K562 (cell line): ENCODE measurements at regions not wholly inside any gene's neighbourhood (a gene's known extent, or its start where the extent isn't known, plus 50 kb on each side); places are given as distances from the start of the nearest gene placed in this dataset.
A peak's percentile ranks its signal among the peaks of the same experiment; 100 is the strongest.

Experiments used
- ATAC-seq: fragments of 200-7000 bp; cut with Tn5 transposase; 3 replicates; pipeline ENCODE4 v1.9.1; 2020; ENCODE audit warnings: moderate library complexity
- BruUV-seq: library from RNA; stranded (reverse); fragments of 400-500 nt; replicated peaks from 2 replicates; lab custom pipeline; 2021; lab: Mats Ljungman, UMichigan
- CTCF ChIA-PET: fragments of 300-600 bp; formaldehyde crosslinking; extraction: SDS; loops from one replicate; lab custom pipeline; 2021; ENCODE audit warnings: low intra/inter-chr PET ratio; lab: Yijun Ruan, JAX
- POLR2A ChIA-PET: fragments of 300-600, 350-650 bp; sonication (Branson Sonifier 250); formaldehyde crosslinking; extraction: SDS; loops from one replicate; lab custom pipeline; 2021; ENCODE audit warnings: antibody characterized with exemption, inconsistent platforms; lab: Yijun Ruan, JAX
- DNase-seq, 4 experiments: peaks; one replicate each; pipeline versions ENCODE4 v3.0.0 to v3.0.0-alpha.2; 2011 to 2018; ENCODE audit warnings: low spot score in 3 of 4, mixed read lengths in 3 of 4; ENCODE audit errors: extremely low read depth in 1 of 4
- FAIRE-seq: peaks from 2 replicates; lab custom pipeline; 2011; peaks lifted over from hg19 to GRCh38; lab: Jason Lieb, UNC
- H2AFZ ChIP-seq: 2 replicates; pipeline ENCODE4 v1.6.0; 2011; ENCODE audit warnings: low read depth, low read length, control low read depth, inconsistent platforms
- H3K27ac ChIP-seq: fragments of 200-600 bp; 3 replicates; pipeline ENCODE4 v1.8.0; 2011; ENCODE audit warnings: low read depth, mild to moderate bottlenecking, control low read depth, inconsistent platforms, low read length, moderate library complexity, mixed read lengths; ENCODE audit errors: extremely low read depth
- H3K27me3 ChIP-seq, 2 experiments: fragments of 300-600 bp in 1 of 2; 2 replicates in 1 of 2; 3 replicates in 1 of 2; pipeline versions ENCODE4 v1.6.0 to v1.8.0; 2011; ENCODE audit warnings: inconsistent platforms in 2 of 2, low read length in 2 of 2, mild to moderate bottlenecking in 1 of 2, mixed read lengths in 1 of 2, moderate library complexity in 1 of 2; ENCODE audit not compliant: control insufficient read depth in 2 of 2, insufficient read depth in 2 of 2
- H3K36me3 ChIP-seq: fragments of 300-600 bp; 3 replicates; pipeline ENCODE4 v1.8.0; 2011; ENCODE audit warnings: mild to moderate bottlenecking, low read length, inconsistent platforms; ENCODE audit not compliant: control insufficient read depth, insufficient read depth
- H3K4me1 ChIP-seq, 2 experiments: fragments of 200-600 bp in 1 of 2; replicated peaks in 1 of 2; 2 replicates in 1 of 2; 3 replicates in 1 of 2; pipeline versions ENCODE4 v1.5.1 to v1.8.0; 2011; ENCODE audit warnings: inconsistent platforms in 2 of 2, low read length in 2 of 2, mild to moderate bottlenecking in 1 of 2, mixed read lengths in 1 of 2, moderate library complexity in 1 of 2; ENCODE audit not compliant: control insufficient read depth in 2 of 2, insufficient read depth in 2 of 2
- H3K4me2 ChIP-seq: 2 replicates; pipeline ENCODE4 v1.6.1; 2011; ENCODE audit warnings: low read length, control low read depth, inconsistent platforms, mixed read lengths; ENCODE audit not compliant: insufficient read depth
- H3K4me3 ChIP-seq: fragments of 200-600 bp; sonication (generic), shearing (Covaris generic); 2 replicates; pipeline ENCODE4 v1.5.1; 2016; ENCODE audit warnings: control low read depth, inconsistent platforms
- H3K79me2 ChIP-seq: fragments of 200-600 bp; 3 replicates; pipeline ENCODE4 v1.8.0; 2011; ENCODE audit warnings: low read length, inconsistent platforms; ENCODE audit not compliant: control insufficient read depth, insufficient read depth
- H3K9ac ChIP-seq, 2 experiments: 2 replicates each; pipeline versions ENCODE4 v1.6.0 to v1.6.1; 2011; ENCODE audit warnings: low read depth in 2 of 2, low read length in 2 of 2, control low read depth in 1 of 2, inconsistent platforms in 1 of 2, mild to moderate bottlenecking in 1 of 2, mixed read lengths in 1 of 2; ENCODE audit not compliant: insufficient read depth in 1 of 2
- H3K9me1 ChIP-seq: one replicate; pipeline ENCODE4 v1.6.0; 2011; ENCODE audit warnings: inconsistent platforms, mild to moderate bottlenecking, low read length, moderate library complexity; ENCODE audit not compliant: control insufficient read depth, insufficient read depth
- H3K9me3 ChIP-seq: replicated peaks from 2 replicates; pipeline ENCODE4 v1.5.1; 2011; ENCODE audit warnings: low read depth, low read length, inconsistent platforms; ENCODE audit not compliant: control insufficient read depth, insufficient read depth
- H4K20me1 ChIP-seq: replicated peaks from 2 replicates; pipeline ENCODE4 v1.6.1; 2011; ENCODE audit warnings: low read length, inconsistent platforms, mixed read lengths; ENCODE audit not compliant: control insufficient read depth, insufficient read depth
- AFF4 ChIP-seq: sonication (generic); formaldehyde crosslinking; IDR thresholded peaks from 2 replicates; pipeline ENCODE4 v1.8.0; 2023; ENCODE audit warnings: mild to moderate bottlenecking, missing genetic modification reagents
- CBX5 ChIP-seq: IDR thresholded peaks from 2 replicates; pipeline ENCODE4 v1.6.1; 2014; ENCODE audit warnings: low read depth, borderline replicate concordance
- CEBPB ChIP-seq: fragments of 450-650 bp; IDR thresholded peaks from 2 replicates; pipeline ENCODE4 v1.6.1; 2016; ENCODE audit warnings: missing genetic modification characterization, missing compliant biosample characterization
- CXXC5 ChIP-seq: fragments of 250-450 bp; sonication (Bioruptor Pico); IDR thresholded peaks from 2 replicates; pipeline ENCODE4 v1.8.0; 2022; ENCODE audit warnings: inconsistent platforms, mild to moderate bottlenecking, moderate library complexity
- ESRRA ChIP-seq: fragments of 450-650 bp; IDR thresholded peaks from 2 replicates; pipeline ENCODE4 v1.6.1; 2014; ENCODE audit warnings: low read depth, mild to moderate bottlenecking, moderate library complexity, borderline replicate concordance
- HEY1 ChIP-seq: fragments of 250-450 bp; sonication (Bioruptor Pico); IDR thresholded peaks from 2 replicates; pipeline ENCODE4 v1.5.0; 2020; ENCODE audit warnings: mild to moderate bottlenecking, moderate library complexity, borderline replicate concordance
- JUND ChIP-seq, 2 experiments: IDR thresholded peaks; 2 replicates in 1 of 2; 3 replicates in 1 of 2; pipeline ENCODE4 v1.6.1; 2011; ENCODE audit warnings: borderline replicate concordance in 2 of 2, low read depth in 2 of 2, low read length in 2 of 2, improper control_type of control experiment in 1 of 2, missing biosample characterization in 1 of 2, missing genetic modification characterization in 1 of 2, missing genetic modification reagents in 1 of 2
- KLF1 ChIP-seq: fragments of 450-650 bp; IDR thresholded peaks from 2 replicates; pipeline ENCODE4 v1.6.1; 2016; ENCODE audit warnings: missing genetic modification characterization, missing compliant biosample characterization
- MAZ ChIP-seq, 2 experiments: fragments of 450-650 bp in 1 of 2; sonication (generic) in 1 of 2; formaldehyde crosslinking; IDR thresholded peaks in 1 of 2; conservative IDR thresholded peaks in 1 of 2; 2 replicates each; pipeline versions ENCODE4 v1.4.0 to v1.5.0; 2020; ENCODE audit warnings: mild to moderate bottlenecking in 1 of 2, missing genetic modification reagents in 1 of 2
- NR2C1 ChIP-seq, 2 experiments: fragments of 450-650 bp; IDR thresholded peaks; 2 replicates each; pipeline ENCODE4 v1.6.1; 2017; ENCODE audit warnings: mild to moderate bottlenecking in 2 of 2, antibody characterized with exemption in 1 of 2, inconsistent platforms in 1 of 2, missing compliant biosample characterization in 1 of 2, missing genetic modification characterization in 1 of 2
- PHB ChIP-seq: fragments of 250-450 bp; sonication (Bioruptor Pico); IDR thresholded peaks from 2 replicates; pipeline ENCODE4 v1.5.0; 2021
- POLR2AphosphoS2 ChIP-seq: IDR thresholded peaks from 2 replicates; pipeline ENCODE4 v1.6.1; 2012; ENCODE audit warnings: low read length, improper control_type of control experiment
- SNIP1 ChIP-seq: fragments of 450-650 bp; IDR thresholded peaks from 2 replicates; pipeline ENCODE4 v1.7.1; 2017; ENCODE audit warnings: low read depth, mild to moderate bottlenecking
- SP1 ChIP-seq: sonication (generic); formaldehyde crosslinking; IDR thresholded peaks from 2 replicates; pipeline ENCODE4 v1.8.1; 2022; ENCODE audit warnings: mild to moderate bottlenecking, missing genetic modification reagents
- U2AF1 ChIP-seq: fragments of 200-400 bp; formaldehyde crosslinking; optimal IDR thresholded peaks from 2 replicates; pipeline ENCODE3; 2017; ENCODE audit warnings: mild to moderate bottlenecking, low read depth, low read length, moderate library complexity
- XRCC5 ChIP-seq: fragments of 200-400 bp; formaldehyde crosslinking; IDR thresholded peaks from 2 replicates; pipeline ENCODE4 v1.6.1; 2017; ENCODE audit warnings: low read depth, mild to moderate bottlenecking, low read length
- ZC3H8 ChIP-seq: fragments of 450-650 bp; IDR thresholded peaks from 2 replicates; pipeline ENCODE4 v1.6.1; 2017
- ZNF143 ChIP-seq: sonication (generic); formaldehyde crosslinking; IDR thresholded peaks from 2 replicates; pipeline ENCODE4 v1.9.0; 2022; ENCODE audit warnings: mild to moderate bottlenecking, missing genetic modification reagents
- ZNF583 ChIP-seq: fragments of 250-450 bp; sonication (Bioruptor Pico); IDR thresholded peaks from 2 replicates; pipeline ENCODE4 v1.4.0; 2020
- ZNF668 ChIP-seq: fragments of 250-450 bp; sonication (Bioruptor Pico); IDR thresholded peaks from 2 replicates; pipeline ENCODE4 v1.8.0; 2022; ENCODE audit warnings: mild to moderate bottlenecking, inconsistent platforms
- WGBS: fragments of 100-300 bp; shearing (Covaris generic); methylation state at CpG from one replicate; pipeline ENCODE4 v1.1.6; 2016; ENCODE audit warnings: low coverage, mixed read lengths; ENCODE audit not compliant: insufficient coverage; ENCODE audit errors: missing lambda C conversion rate; 5-methylcytosine and 5-hydroxymethylcytosine counted together
- in situ Hi-C: fragments of 300-500 bp; cut with MboI; formaldehyde crosslinking; loops from 4 replicates; pipeline ENCODE4 v1.15.0; 2018; ENCODE audit warnings: inconsistent platforms, mixed read lengths
- intact Hi-C: fragments of 100-400 bp; cut with micrococcal nuclease; formaldehyde crosslinking; loops from 2 replicates; pipeline ENCODE4 v1.14.2; 2022
- TF ChIP-seq, protein P1 (sequence below): fragments of 450-650 bp; IDR thresholded peaks from 2 replicates; pipeline ENCODE4 v1.6.1; 2017; ENCODE audit warnings: mild to moderate bottlenecking, moderate library complexity

DNA sequence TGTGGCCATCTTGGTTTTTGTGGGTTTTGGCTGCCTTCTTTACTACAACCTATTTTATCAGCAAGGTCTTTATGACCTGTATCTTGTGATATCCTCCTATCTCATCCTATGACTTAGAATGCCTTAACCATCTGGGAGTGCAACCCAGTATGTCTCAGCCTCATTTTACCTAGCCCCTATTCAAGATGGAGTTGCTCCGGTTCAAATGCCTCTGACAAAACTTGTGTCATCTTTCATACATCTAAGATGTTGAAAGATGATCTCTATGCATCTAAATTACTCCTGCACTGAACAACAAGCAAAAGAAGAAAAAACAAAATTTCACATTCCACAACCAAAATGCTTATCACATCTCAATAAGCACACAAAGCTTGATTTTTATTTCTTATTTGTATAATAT lies 129.5 kb upstream of the CNR1 start:
- H3K9ac ChIP-seq, result no peak overlapping the region
- POLR2A ChIA-PET, result no interaction called here
- H4K20me1 ChIP-seq, result no peaks in the 10 kb centered on the region
- 50% methylated on average over 1 of the region's 1 CpG for WGBS
- ATAC-seq (no peak), FAIRE-seq (no peak), DNase-seq (no peak)
- CTCF ChIA-PET, result no interaction called here
- H3K27ac ChIP-seq, result no peak overlapping the region
- H3K36me3 ChIP-seq, result no peaks in the 10 kb centered on the region
- H3K9me1 ChIP-seq, result no peaks in the 10 kb centered on the region
- intact Hi-C loops (no loop called here), in situ Hi-C loops (no loop called here)
- no peaks in the 10 kb centered on the region; a peak in 1 of 5 replicates for H3K27me3 ChIP-seq
- BruUV-seq, result no TSS peak
- H3K4me3 ChIP-seq, result no peak overlapping the region
- no peak overlapping the region for H3K4me2 ChIP-seq
- H3K9me3 ChIP-seq, result no peaks in the 10 kb centered on the region
- H3K79me2 ChIP-seq, result no peaks in the 10 kb centered on the region
- H3K4me1 ChIP-seq, result peaks cover 0 to 6% of the 10 kb centered on the region in 2 experiments; a peak in 2 of 5 replicates
- no peak overlapping the region for H2AFZ ChIP-seq
- TF ChIP-seq PHB (CRISPR knock-in tag) (no peak), CBX5 (no peak), SNIP1 (no peak), MAZ (CRISPR knock-in tag; conservative IDR thresholded peaks at IDR 0.05 in 1 of 2, IDR thresholded peaks at IDR 0.05 in 1 of 2) (no peak), ZNF583 (CRISPR knock-in tag) (peak; percentile 65; the same call in 1 of the 2 replicates), CEBPB (tag) (no peak), CXXC5 (CRISPR knock-in tag) (0 out of 2 replicates have a peak, but pooled peaks have one; percentile 24), HEY1 (CRISPR knock-in tag) (no peak), U2AF1 (no peak), ESRRA (no peak), JUND (IDR thresholded peaks at IDR 0.05; ENCODE audit: borderline replicate concordance, low read depth, low read length) (no peak), JUND (tag; IDR thresholded peaks at IDR 0.05; ENCODE audit: borderline replicate concordance, low read depth, low read length) (no peak), XRCC5 (no peak), ZC3H8 (no peak), KLF1 (tag) (no peak), ZNF668 (0 out of 2 replicates have a peak, but pooled peaks have one; percentile 33), POLR2AphosphoS2 (no peak), SP1 (CRISPR knock-in tag) (no peak), AFF4 (CRISPR knock-in tag) (no peak), NR2C1 (IDR thresholded peaks at IDR 0.05) (no peak), NR2C1 (tag; IDR thresholded peaks at IDR 0.05) (0 out of 2 replicates have a peak, but pooled peaks have one; percentile 31), ZNF143 (CRISPR knock-in tag) (no peak)
- TF ChIP-seq, protein P1, sequence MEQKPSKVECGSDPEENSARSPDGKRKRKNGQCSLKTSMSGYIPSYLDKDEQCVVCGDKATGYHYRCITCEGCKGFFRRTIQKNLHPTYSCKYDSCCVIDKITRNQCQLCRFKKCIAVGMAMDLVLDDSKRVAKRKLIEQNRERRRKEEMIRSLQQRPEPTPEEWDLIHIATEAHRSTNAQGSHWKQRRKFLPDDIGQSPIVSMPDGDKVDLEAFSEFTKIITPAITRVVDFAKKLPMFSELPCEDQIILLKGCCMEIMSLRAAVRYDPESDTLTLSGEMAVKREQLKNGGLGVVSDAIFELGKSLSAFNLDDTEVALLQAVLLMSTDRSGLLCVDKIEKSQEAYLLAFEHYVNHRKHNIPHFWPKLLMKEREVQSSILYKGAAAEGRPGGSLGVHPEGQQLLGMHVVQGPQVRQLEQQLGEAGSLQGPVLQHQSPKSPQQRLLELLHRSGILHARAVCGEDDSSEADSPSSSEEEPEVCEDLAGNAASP, result no peak
